Posterior vena cava (tissue), 2 donors: ENCODE measurements at regions not wholly inside any gene's neighbourhood (a gene's known extent, or its start where the extent isn't known, plus 50 kb on each side); places are given as distances from the start of the nearest gene placed in this dataset.
"Not testable (repeated sequence)": the region's sequence is repeated elsewhere in the genome, so short reads cannot be mapped to it uniquely, and the experiment has no call there.

Source experiments
- DNase-seq: peaks from one replicate; pipeline ENCODE4 v3.0.0-alpha.2; 2020; ENCODE audit warnings: low spot score
- intact Hi-C, 2 donors: fragments of 100-400 bp; cut with DNase I; formaldehyde crosslinking; loops; one replicate each; pipeline versions ENCODE4 v1.14.1 to v1.14.2; 2022 to 2023
- donor health status: DM: yes; HTN: yes; CAD: no.
- donor health status: DM: yes; HTN: yes; CAD: no.

- intact Hi-C loops: no loop called here
- DNase-seq: no peak
Measured at GRCh38 chr10:9214618-9215017, 1160.1 kb downstream of the GATA3 start.

- intact Hi-C loops: no loop called here
- DNase-seq: no peak
Measured at GRCh38 chr10:9215121-9215520, 1160.6 kb downstream of the GATA3 start.

- intact Hi-C loops: no loop called here
- DNase-seq: no peak
Measured at GRCh38 chr10:9219860-9220259, 1165.4 kb downstream of the GATA3 start.

GRCh38 chr10:9222917-9223316, 1168.4 kb downstream of the GATA3 start:
- DNase-seq: no peak
- intact Hi-C loops: no loop called here

GRCh38 chr10:9227679-9228365, 1173.3 kb downstream of the GATA3 start:
- intact Hi-C loops: no loop called here

GRCh38 chr10:9228771-9229170, 1174.3 kb downstream of the GATA3 start:
- intact Hi-C loops: no loop called here
- DNase-seq: no peak

More at GRCh38 chr10:9227679-9228365, 1173.3 kb downstream of the GATA3 start:
- no peak for DNase-seq

GRCh38 chr10:9229702-9230244, 1175.3 kb downstream of the GATA3 start:
- intact Hi-C loops: no loop called here

GRCh38 chr10:9230625-9231024, 1176.1 kb downstream of the GATA3 start:
- no peak for DNase-seq
- intact Hi-C loops: no loop called here

More at GRCh38 chr10:9229702-9230244, 1175.3 kb downstream of the GATA3 start:
- no peak for DNase-seq

GRCh38 chr10:9234191-9234590, 1179.7 kb downstream of the GATA3 start:
- intact Hi-C loops: no loop called here
- DNase-seq: no peak

GRCh38 chr10:9238041-9238440, 1183.6 kb downstream of the GATA3 start:
- intact Hi-C loops: no loop called here
- no peak for DNase-seq

- no peak for DNase-seq
- intact Hi-C loops: no loop called here
Measured at GRCh38 chr10:9239298-9239697, 1184.8 kb downstream of the GATA3 start.

GRCh38 chr10:9243941-9244411, 1189.5 kb downstream of the GATA3 start:
- intact Hi-C loops: no loop called here
- DNase-seq: no peak

- intact Hi-C loops: no loop called here
Measured at GRCh38 chr10:9244864-9245263, 1190.4 kb downstream of the GATA3 start.

GRCh38 chr10:9253121-9253520, 1198.6 kb downstream of the GATA3 start:
- intact Hi-C loops: no loop called here
- DNase-seq: no peak

More at GRCh38 chr10:9244864-9245263, 1190.4 kb downstream of the GATA3 start:
- DNase-seq: no peak

- intact Hi-C loops: no loop called here
- no peak for DNase-seq
Measured at GRCh38 chr10:9254353-9254752, 1199.9 kb downstream of the GATA3 start.

- no peak for DNase-seq
- intact Hi-C loops: no loop called here
Measured at GRCh38 chr10:9260690-9261089, 1206.2 kb downstream of the GATA3 start.

GRCh38 chr10:9262770-9263169, 1208.3 kb downstream of the GATA3 start:
- DNase-seq: no peak
- intact Hi-C loops: no loop called here

- intact Hi-C loops: no loop called here
Measured at GRCh38 chr10:9268176-9268575, 1213.7 kb downstream of the GATA3 start.

GRCh38 chr10:9273126-9273833, 1218.8 kb downstream of the GATA3 start:
- DNase-seq, intact Hi-C loops: not testable (repeated sequence)

More at GRCh38 chr10:9268176-9268575, 1213.7 kb downstream of the GATA3 start:
- DNase-seq: no peak

GRCh38 chr10:9274206-9274755, 1219.8 kb downstream of the GATA3 start:
- intact Hi-C loops: no loop called here
- DNase-seq: no peak
